ENCODE measurements at regions not wholly inside any gene's neighbourhood (a gene's known extent, or its start where the extent isn't known, plus 50 kb on each side); places are given as distances from the start of the nearest gene placed in this dataset.

DNA sequence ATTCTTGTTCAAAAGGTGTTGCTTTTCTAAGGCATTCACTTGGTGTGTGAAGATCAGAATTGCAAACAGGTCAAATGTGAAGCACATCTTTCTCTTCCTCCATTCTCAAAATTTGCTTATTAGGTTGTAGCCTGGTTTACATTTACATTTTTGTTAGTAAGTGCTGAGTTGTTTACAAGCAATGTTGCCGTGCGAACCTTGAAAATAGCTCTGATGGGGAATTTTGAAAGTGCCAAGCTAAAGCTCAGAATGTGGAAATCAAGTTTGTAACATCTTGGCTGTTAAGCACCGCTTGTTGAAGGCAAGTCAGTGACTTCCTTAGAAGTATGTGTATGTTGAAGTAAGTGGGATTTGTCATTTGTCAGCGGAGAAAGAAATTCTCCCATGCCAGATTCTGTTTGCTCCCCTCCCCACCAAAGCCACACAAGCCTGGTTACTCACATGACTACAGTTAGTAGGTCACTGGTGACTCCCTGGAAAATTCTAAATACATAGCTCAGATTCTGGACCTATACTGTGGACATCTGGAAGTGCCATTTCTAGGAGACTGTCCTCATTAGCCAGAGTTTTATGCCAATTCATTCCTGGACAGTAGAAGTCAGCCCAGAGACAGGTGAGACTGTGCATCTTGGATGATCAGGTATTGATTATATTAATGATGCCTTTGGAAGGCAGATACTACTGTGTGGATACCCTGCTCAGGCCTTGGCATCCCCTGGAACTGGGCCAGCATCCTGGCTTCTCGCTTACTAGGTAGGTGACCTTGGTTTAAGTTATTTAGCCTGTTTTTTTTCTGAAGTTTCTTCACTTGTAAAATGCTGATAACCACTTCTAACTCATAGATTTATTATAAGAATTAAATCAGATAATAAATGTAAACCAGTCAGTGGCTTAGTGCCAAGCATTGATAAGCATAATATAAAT is 390.6 kb upstream of the SEMA6D start:
- DNase-seq (ENCODE audit: low spot score), result no peak

DNA sequence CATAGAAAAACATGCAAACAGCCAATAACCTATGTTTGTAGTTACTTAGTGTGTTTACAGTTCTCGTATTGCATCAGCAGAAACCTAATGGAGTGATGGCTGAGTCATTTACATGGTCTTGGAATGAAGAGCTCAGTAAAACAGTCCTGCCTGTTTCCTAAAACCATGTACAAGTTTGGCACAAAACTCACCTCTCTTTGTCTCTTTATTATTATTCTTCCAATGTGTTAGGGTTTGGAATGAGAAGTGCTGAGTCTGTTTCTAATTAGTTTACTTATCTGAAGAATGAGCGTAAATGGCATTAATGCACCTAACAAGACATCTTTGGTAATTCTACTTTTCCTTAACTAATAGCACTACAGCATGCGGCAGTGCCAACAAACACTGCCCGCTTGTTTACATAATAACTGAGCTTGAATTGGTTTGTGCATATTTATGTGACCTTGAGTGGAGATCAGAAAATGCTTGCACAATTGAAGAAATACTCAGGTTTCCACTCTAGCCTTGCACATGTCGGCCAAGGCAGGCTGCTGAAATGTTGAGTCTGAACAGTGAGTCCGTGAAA is 385.4 kb upstream of the SEMA6D start:
- DNase-seq (ENCODE audit: low spot score), result no peak

DNA sequence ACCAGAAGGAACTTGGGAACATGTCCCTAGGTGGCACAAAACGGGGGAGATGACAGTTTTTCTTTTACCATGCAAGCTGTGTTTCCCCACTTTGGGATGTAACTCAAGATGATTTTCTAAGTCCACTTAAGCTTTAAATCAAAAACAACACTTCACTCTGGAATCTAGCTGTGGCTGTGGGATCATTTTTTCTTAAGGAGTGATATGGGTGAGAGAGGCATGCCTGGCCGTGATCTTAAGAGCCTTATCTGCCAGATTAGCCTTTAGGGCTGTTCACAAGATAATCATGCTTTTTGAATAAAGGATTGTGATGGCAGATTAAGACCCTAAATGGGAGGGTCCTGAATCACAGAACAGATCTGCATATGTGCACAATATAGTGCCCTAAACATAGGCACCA is 384.8 kb upstream of the SEMA6D start:
- no peak for DNase-seq (ENCODE audit: low spot score)

DNA sequence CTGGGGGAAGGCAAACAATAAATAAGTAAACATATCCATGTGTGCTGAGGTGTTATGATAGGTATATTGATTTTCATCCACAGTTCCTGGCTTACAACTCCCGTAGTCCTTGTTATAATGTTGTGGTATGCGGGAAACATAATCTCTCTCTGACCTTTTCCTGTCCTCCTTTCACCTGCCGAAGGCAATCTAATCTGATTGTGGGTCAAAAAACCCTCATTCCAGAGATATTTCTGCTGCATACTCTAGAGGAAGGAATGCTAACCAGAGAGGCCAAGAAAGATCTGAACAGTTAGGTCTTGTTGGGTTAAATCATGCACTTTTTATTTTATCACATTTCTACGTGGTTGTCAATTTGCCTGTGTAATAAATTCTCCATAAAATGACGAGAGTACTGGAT is 383.6 kb upstream of the SEMA6D start:
- no peak for DNase-seq (ENCODE audit: low spot score)

DNA sequence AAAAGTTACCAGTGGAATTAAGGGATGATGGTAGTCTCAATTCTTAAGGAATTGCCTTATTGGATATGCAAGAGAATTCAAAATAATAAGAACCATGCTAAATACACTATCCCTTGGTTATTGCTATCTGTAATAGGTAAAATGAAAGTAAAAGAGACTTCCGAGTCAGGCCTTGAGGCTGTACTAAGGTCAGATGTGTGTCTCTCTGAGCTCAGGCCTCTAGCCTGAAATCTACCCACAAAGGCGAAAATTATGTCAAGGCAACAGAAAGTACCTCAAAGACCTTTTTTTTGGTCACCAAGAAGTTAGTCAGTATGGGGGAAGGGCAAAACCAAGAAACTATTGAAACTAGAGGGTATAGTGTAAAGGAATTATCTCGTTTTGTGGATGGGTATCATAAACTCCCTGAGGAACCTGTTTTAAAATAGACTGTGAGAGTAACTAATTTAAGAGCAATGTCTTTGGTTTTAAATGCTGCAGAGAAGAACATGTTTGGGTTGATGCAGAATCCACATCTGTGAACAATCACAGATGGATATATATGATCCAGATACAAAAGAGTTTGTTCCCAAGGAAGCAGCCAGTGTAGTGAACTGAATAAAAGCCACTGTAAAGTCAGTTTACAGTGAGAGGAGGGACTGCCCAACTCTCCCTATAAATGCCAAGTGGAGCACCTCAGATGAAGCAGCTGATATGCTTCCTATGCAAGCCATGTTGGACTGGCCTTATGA is 382.3 kb upstream of the SEMA6D start:
- DNase-seq (ENCODE audit: low spot score), result no peak

DNA sequence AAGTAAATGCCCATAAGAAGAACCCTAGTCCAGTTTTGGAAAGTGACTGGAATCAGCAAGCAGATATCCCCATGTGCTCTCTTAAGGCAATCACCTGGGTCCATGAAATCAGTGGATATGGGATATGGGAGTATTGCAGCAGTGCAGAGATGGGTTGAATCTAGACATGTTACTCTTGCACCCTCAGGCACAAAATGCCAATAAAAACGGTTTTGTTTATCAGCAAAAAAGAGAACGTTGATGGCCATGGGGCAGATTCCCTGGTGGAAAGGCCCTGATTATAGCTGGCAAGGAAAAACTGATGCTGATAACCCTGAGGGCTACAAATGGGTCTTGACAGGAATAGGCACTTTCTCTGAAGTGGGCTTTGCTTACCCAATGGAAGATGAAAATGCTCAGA is 380.2 kb upstream of the SEMA6D start:
- DNase-seq (ENCODE audit: low spot score), result no peak

DNA sequence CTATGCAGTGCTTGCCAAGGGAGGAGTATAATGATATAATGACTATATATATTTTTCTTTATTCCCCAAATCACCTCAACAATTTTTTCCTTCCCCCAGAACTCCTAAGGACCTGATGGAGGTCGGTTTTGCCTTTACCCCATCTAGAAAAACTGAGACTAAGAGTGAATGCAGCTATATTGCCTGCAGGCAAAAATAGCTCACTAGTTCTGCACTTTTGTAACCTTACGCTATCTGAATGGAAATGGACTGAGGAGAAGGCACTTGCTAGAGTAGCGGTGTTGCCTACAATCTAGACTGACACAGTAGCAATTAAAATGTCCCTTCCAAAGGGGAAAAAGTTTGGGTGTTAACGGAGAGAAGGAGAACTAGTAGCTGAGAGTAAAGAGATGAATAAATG is 379.5 kb upstream of the SEMA6D start:
- DNase-seq (ENCODE audit: low spot score), result no peak

DNA sequence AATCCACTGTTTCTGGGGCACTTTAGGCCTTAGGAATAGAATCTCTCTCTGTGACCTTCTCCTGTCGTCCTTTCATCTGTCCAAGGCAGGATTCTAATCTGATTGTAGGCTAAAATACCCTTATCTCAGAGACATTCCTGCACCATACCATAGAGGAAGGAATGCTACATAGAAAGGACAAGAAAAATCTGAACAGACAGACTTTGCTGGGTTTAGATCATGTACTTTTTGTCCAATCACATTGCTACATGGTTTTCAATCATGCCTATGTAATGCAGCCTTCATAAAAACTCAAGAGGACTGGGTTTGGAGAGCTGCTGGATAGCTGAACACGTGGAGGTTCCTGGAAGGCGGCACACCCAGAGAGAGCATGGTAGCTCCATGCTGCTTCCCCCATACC is 378.5 kb upstream of the SEMA6D start:
- no peak for DNase-seq (ENCODE audit: low spot score)

DNA sequence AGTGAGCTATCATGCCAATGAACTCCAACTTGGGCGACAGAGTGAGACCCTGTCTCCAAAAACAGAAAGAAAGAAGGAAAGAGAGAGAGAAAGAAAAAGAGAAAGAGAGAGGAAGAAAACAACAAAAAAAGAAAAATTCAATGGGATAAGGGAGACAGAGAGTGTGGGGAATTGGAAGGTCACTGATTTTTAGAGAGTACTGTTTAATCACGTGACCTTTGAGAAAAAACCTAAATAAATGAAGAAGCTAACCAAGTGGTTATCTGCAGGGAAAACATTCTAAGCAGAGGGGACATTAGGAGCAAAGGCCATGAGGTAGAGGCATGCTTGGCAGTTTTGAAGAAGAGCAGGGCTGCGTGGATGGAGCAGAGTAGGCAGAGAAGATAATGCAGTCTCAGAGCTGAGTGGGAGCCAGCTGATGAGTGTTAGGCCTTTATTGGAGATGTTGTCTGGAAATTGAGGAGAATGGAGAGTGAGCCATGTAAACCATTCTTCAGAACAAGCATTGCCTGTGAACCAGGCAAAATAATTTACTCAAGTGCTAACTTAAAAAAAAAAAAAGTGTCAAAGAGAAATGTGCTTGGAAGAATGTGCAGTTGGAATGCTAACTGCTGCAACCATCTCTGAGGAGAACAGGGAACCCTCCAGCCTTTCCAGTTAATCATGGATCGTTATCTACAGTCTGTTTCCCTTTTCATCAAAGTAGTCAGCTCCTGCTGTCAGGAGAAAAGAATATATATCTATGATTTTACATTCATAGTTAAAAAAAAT is 377.3 kb upstream of the SEMA6D start:
- no peak for DNase-seq (ENCODE audit: low spot score)

DNA sequence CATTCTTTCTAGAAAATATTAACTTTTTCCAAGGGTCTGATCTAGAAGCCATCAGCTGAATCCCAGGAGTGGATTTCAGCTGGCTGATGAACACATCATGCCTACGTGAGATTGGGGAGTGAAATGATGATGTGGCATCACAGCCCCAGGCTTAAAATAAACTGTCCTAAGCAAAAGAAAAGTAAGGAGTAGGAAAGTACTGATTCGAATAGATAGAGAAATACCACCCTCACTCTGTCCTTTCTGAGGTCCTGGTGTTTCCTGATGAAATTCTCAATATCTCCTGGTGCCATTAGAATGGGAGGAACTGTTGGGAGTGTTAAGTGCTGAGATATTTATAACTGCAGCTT is 376.8 kb upstream of the SEMA6D start:
- DNase-seq (ENCODE audit: low spot score), result no peak

DNA sequence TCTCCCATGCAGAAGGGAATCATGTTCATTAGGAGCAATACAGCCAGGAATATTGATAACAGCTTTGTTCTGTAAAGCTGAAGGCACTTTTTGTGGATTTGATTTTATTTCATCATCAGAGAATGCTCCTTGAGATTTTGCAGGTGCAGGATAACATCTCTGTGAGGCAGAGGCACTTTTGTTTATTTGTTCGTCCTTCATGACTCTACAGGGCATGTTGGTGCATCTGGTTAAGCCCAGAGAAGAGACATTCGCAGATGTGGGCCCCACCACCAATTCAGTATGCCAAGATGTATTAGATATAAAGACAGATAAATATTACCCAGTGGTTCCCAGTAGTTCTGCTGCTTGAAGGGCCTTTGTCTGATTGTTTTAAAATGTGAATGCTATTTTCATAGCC is 368.1 kb upstream of the SEMA6D start:
- DNase-seq (ENCODE audit: low spot score), result no peak

DNA sequence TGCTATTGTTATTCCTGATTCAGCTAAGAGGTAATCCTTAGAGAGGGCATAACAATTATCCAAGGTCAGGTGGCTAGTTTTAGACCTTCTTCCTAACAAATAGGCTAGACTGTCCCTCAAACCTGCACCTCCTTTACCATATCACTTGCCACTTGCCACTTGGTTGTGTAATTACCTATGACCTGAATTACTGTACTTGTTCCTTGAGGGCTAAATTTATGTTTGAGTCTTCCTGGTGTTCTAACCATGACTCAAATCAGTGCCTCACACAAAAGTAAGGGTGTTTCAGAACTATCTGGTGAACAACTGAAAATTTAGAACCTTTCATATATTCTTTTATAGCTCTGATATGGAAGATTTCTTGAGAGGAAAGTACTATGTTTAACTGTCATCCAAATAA is 365.8 kb upstream of the SEMA6D start:
- DNase-seq (ENCODE audit: low spot score), result no peak

DNA sequence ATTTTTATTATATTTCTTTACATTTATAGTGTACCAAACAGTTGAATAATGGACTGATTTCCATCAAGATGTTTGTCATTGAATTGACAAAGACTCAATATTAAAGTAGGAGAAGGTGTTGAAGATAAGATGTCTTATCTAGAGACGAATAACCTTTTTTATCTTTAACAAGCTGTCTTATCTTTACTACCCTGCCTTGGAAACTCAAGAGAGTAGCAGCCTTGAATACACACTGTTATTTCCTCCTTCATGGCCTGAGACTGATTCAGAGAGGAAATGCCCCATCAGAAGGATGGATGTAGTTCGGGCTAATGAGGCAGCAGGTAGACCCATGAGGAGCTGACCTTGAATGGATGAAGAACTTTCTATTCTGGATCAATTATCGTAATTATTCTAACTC is 365.1 kb upstream of the SEMA6D start:
- no peak for DNase-seq (ENCODE audit: low spot score)

DNA sequence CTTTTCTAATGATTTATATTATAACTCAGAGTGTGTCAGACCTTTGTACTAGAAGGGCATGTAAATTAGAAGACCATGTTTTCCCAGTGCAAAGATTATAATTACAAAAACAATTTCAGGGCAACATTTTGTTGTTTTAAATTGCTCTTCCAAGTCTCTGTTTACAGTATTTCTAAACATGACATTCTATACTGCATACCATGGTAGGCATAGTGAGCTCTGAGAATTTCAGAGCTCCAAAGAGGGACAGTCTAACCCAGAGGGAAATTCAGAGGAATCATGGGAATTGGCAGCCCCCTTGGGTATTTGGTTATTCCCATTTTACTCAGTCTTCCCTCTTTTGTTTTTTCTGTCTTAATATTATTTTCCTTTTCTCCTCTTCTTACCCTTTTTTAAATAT is 361.5 kb upstream of the SEMA6D start:
- no peak for DNase-seq (ENCODE audit: low spot score)

DNA sequence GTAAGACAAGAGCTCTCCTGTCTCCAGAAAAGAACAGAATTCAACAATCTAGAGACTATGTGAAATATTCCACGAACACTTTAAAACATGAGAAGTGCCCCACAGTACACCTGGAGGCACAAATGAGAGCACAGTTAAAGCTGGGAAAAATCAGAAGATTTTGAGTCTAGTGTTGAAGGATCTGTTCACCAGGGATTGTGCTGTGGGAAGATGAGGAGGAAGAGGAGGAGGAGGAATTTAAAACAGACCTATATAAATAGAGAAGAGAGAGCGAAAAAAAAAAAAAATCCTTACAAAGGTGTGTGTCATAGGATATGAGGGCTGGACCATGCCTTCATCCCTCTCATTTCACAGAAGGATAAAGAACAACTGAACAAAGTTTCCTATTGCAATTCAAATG is 361.0 kb upstream of the SEMA6D start:
- no peak for DNase-seq (ENCODE audit: low spot score)

DNA sequence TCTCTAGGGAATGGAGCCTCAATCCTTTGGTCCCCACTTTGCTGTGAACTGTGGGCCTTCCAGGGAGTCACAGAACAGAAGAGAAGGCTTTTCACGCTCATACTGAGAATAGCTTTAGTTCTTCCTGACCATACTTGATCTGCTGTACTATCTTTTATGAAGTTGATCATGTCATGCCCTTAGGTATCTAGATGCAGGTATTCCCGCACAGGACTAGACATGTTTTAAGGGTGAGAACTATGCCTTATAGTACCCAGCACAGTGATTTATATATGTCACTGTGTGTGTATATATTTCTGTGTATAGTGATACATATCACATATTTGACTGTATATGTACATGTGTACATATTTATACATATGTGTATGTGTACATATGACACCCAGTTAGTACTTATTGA is 358.4 kb upstream of the SEMA6D start:
- DNase-seq (ENCODE audit: low spot score), result no peak

DNA sequence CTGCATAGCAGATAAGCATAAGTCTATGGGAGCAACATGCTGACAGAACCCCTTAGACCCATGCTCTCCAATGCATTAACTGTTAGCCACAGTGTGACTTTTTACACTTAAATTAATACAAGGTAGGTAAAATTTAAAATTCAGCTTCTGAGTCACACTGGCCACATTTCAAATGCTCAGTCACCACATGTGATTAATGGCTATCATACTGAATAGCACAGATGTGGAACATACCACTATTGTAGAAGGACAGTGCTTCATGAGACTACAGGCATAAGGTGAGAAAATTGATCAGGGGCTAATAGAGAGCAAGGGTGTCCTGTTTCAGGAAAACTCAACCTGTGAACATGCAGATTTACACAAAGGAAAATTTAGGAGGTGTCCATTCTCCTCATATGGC is 357.0 kb upstream of the SEMA6D start:
- DNase-seq (ENCODE audit: low spot score), result no peak

DNA sequence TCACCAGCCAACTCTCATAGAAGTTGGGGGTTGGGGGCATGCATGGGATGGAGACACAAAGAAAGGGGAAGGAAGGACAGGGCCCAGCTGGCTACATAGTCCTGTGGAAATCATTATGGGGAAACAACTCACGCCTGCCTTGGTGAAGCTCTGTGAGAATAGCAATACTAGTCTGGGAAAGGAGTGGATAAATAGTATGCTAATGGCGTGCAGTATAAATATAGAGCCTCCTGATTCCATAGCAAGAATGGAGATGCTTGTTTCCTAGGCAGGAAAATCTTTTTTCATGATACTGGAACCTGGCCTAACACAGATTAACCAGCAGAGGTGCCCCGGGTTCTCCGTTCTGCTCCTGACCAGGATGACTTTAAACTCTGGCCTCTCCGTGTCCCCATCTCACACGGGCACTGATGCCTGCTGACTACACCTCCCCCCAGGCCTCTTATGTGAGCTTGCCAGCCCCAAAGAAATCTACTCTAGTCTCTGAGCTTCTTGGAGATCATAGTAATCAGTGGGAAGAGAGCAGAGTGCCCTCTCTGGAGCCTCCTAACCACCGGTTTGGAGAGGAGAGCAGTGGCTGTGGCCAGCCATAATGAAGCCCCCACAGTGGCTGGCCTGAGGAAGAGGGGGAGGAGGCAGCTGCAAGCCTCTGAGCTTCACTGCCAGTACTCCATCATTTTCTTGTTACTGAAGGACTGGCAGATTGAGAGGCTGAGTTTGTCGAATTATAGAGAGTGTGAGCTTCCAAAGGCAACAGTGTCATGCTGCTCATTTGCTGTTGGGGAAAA is 355.0 kb upstream of the SEMA6D start:
- DNase-seq (ENCODE audit: low spot score), result no peak

DNA sequence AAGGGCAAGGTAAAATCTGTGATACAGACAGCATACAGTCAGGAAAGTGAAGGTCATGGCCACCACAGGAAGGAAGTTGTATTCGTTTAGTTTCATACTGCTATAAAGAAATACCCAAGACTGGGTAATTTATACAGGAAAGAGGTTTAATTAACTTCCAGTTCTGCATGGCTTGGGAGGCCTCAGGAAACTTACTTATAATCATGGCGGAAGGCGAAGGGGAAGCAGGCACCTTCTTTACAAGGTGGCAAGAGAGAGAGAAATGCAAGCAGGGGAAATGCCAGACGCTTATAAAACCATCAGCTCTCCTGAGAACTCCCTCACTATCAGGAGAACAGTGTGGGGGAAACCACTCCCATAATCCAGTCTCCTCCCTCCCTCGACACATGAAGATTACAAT is 353.7 kb upstream of the SEMA6D start:
- no peak for DNase-seq (ENCODE audit: low spot score)

DNA sequence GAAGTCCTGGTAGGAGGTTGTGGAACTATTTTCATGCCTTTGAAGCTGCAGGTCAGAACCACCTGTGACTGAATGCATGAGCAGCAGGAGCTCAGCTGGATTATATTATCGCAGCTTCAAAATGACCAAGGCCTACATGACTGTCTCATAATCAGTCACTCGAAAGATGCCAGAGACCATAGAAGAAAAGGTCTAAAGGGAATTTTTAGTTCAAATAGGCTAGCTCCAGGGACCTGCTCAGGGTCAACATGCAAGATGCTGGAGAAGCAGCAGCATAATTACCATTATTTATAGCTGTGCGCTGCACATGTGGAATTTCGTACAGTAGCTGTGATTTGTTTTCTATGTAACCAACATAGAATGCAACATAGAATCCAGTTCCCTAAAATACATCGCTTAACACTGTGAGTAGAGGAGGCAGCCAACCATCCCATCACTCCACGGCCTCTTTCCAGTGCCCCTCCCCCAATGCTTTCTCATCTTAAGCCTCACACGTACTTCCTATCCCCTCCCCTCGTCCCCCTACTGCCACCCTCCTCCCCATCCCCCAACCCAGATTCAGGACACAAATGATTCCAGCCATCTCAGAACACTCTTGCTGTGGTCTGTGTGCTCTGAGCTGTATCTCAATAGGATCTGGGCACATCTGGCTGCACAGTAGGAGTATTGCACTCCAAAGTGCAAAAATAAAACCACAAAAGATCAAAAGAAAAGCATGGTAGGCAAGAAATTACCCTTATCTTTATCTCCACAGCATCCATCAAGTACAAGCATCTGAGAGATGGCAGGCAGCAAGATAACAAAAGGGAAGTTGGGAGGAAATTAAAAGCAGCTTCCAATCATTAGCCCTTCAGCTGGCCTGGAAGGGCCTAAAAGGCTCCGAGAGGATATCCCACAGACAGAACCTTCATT is 352.8 kb upstream of the SEMA6D start:
- DNase-seq (ENCODE audit: low spot score), result no peak

DNA sequence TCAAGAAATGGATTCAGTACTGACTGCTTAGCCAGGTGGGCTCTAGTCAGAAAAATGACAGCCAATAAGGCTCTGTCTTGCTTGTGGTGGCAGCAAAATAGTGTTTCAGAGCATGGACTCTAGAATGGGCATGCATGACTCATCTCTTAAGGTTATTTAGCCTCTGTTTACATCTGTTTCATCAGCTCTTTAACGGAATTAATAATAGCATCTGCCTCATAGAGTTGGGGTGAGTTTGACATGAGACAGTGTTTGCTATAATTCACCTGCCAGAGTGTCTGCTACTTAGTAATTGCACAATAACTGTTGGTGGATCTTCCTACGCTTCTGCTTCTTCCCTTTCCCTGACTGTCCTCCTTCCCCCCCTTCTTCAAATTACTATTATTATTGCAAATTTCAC is 350.4 kb upstream of the SEMA6D start:
- no peak for DNase-seq (ENCODE audit: low spot score)
